Activated naive CD4-positive, alpha-beta T cell treated with anti-CD3 and anti-CD28 coated beads, Interleukin-2, amount 10 ng/mL, durations not matched to agents 7 days and 5 days (primary cell): ENCODE measurements at regions not wholly inside any gene's neighbourhood (a gene's known extent, or its start where the extent isn't known, plus 50 kb on each side); places are given as distances from the start of the nearest gene placed in this dataset.

Experiments
- CTCF ChIA-PET: fragments of 350-600 bp; sonication (Branson Sonifier 250); formaldehyde crosslinking; loops from one replicate; lab custom pipeline; 2021; ENCODE audit warnings: antibody characterized with exemption; lab: Charles Lee
- DNase-seq: peaks from one replicate; pipeline ENCODE4 v3.0.0-alpha.2; 2020
- H3K27ac Mint-ChIP-seq: one replicate; pipeline ENCODE4 v1.8.0; 2021; ENCODE audit warnings: mild to moderate bottlenecking, moderate library complexity, mixed read lengths
- H3K27me3 Mint-ChIP-seq: one replicate; pipeline ENCODE4 v1.8.0; 2021; ENCODE audit warnings: mild to moderate bottlenecking, mixed read lengths
- H3K36me3 Mint-ChIP-seq: one replicate; pipeline ENCODE4 v1.8.0; 2021; ENCODE audit warnings: mixed read lengths
- H3K4me1 Mint-ChIP-seq: one replicate; pipeline ENCODE4 v1.8.0; 2021; ENCODE audit warnings: mixed read lengths
- H3K4me3 Mint-ChIP-seq: one replicate; pipeline ENCODE4 v1.8.0; 2021; ENCODE audit warnings: mild to moderate bottlenecking, moderate library complexity, mixed read lengths
- H3K9me3 Mint-ChIP-seq: one replicate; pipeline ENCODE4 v1.8.0; 2021; ENCODE audit warnings: mixed read lengths

GRCh38 chr1:209037064-209037463 lies 546.5 kb upstream of the CAMK1G start:
- CTCF ChIA-PET, result no interaction called here

GRCh38 chr1:209038316-209038715 lies 545.2 kb upstream of the CAMK1G start:
- H3K4me3 Mint-ChIP-seq, result no peak overlapping the region
- H3K4me1 Mint-ChIP-seq, result no peaks in the 10 kb centered on the region
- CTCF ChIA-PET, result no interaction called here
- H3K27ac Mint-ChIP-seq, result no peak overlapping the region
- no peaks in the 10 kb centered on the region for H3K36me3 Mint-ChIP-seq
- no peaks in the 10 kb centered on the region for H3K9me3 Mint-ChIP-seq
- no peaks in the 10 kb centered on the region for H3K27me3 Mint-ChIP-seq
- DNase-seq, result no peak

More at GRCh38 chr1:209037064-209037463, 546.5 kb upstream of the CAMK1G start:
- H3K36me3 Mint-ChIP-seq, result no peaks in the 10 kb centered on the region
- H3K4me3 Mint-ChIP-seq, result no peak overlapping the region
- H3K4me1 Mint-ChIP-seq, result no peaks in the 10 kb centered on the region
- no peak for DNase-seq
- H3K9me3 Mint-ChIP-seq, result no peaks in the 10 kb centered on the region
- no peak overlapping the region for H3K27ac Mint-ChIP-seq
- H3K27me3 Mint-ChIP-seq, result no peaks in the 10 kb centered on the region

GRCh38 chr1:209038735-209039134 lies 544.8 kb upstream of the CAMK1G start:
- Mint-ChIP-seq H3K27me3 (no peaks in the 10 kb centered on the region), H3K9me3 (no peaks in the 10 kb centered on the region), H3K4me1 (no peaks in the 10 kb centered on the region), H3K4me3 (no peak overlapping the region), H3K27ac (no peak overlapping the region), H3K36me3 (no peaks in the 10 kb centered on the region)
- CTCF ChIA-PET, result no interaction called here
- DNase-seq, result no peak

GRCh38 chr1:209040351-209040750 lies 543.2 kb upstream of the CAMK1G start:
- Mint-ChIP-seq H3K36me3 (no peaks in the 10 kb centered on the region), H3K9me3 (no peaks in the 10 kb centered on the region), H3K4me3 (no peak overlapping the region), H3K4me1 (no peaks in the 10 kb centered on the region), H3K27me3 (no peaks in the 10 kb centered on the region), H3K27ac (no peak overlapping the region)
- no peak for DNase-seq
- CTCF ChIA-PET, result no interaction called here

- H3K27ac Mint-ChIP-seq, result no peak overlapping the region
- no peak for DNase-seq
- CTCF ChIA-PET, result no interaction called here
- no peaks in the 10 kb centered on the region for H3K4me1 Mint-ChIP-seq
- no peak overlapping the region for H3K4me3 Mint-ChIP-seq
- no peaks in the 10 kb centered on the region for H3K36me3 Mint-ChIP-seq
- H3K27me3 Mint-ChIP-seq, result no peaks in the 10 kb centered on the region
- no peaks in the 10 kb centered on the region for H3K9me3 Mint-ChIP-seq
These were observed 541.6 kb upstream of the CAMK1G start for GRCh38 chr1:209041927-209042326.

- Mint-ChIP-seq H3K27ac (no peak overlapping the region), H3K27me3 (no peaks in the 10 kb centered on the region), H3K4me3 (no peak overlapping the region), H3K9me3 (no peaks in the 10 kb centered on the region), H3K4me1 (no peaks in the 10 kb centered on the region), H3K36me3 (no peaks in the 10 kb centered on the region)
- no peak for DNase-seq
- CTCF ChIA-PET, result no interaction called here
These were observed 541.1 kb upstream of the CAMK1G start for GRCh38 chr1:209042413-209042812.

GRCh38 chr1:209045331-209046057 lies 538.0 kb upstream of the CAMK1G start:
- Mint-ChIP-seq H3K4me1 (no peaks in the 10 kb centered on the region), H3K27me3 (no peaks in the 10 kb centered on the region), H3K9me3 (no peaks in the 10 kb centered on the region), H3K4me3 (no peak overlapping the region), H3K27ac (no peak overlapping the region), H3K36me3 (no peaks in the 10 kb centered on the region)
- no peak for DNase-seq
- CTCF ChIA-PET, result no interaction called here

- no peaks in the 10 kb centered on the region for H3K9me3 Mint-ChIP-seq
- no peaks in the 10 kb centered on the region for H3K27me3 Mint-ChIP-seq
- no peak for DNase-seq
- H3K4me1 Mint-ChIP-seq, result no peaks in the 10 kb centered on the region
- CTCF ChIA-PET, result no interaction called here
- no peak overlapping the region for H3K4me3 Mint-ChIP-seq
- no peaks in the 10 kb centered on the region for H3K36me3 Mint-ChIP-seq
- H3K27ac Mint-ChIP-seq, result no peak overlapping the region
These were observed 537.5 kb upstream of the CAMK1G start for GRCh38 chr1:209046058-209046417.

GRCh38 chr1:209046935-209047334 lies 536.6 kb upstream of the CAMK1G start:
- H3K27ac Mint-ChIP-seq, result no peak overlapping the region
- DNase-seq, result no peak
- H3K4me1 Mint-ChIP-seq, result no peaks in the 10 kb centered on the region
- no peak overlapping the region for H3K4me3 Mint-ChIP-seq
- CTCF ChIA-PET, result no interaction called here
- no peaks in the 10 kb centered on the region for H3K36me3 Mint-ChIP-seq
- H3K27me3 Mint-ChIP-seq, result no peaks in the 10 kb centered on the region
- H3K9me3 Mint-ChIP-seq, result no peaks in the 10 kb centered on the region

- CTCF ChIA-PET, result no interaction called here
- Mint-ChIP-seq H3K27ac (no peak overlapping the region), H3K4me1 (no peaks in the 10 kb centered on the region), H3K27me3 (no peaks in the 10 kb centered on the region), H3K36me3 (no peaks in the 10 kb centered on the region), H3K9me3 (no peaks in the 10 kb centered on the region), H3K4me3 (no peak overlapping the region)
- DNase-seq, result no peak
These were observed 534.4 kb upstream of the CAMK1G start for GRCh38 chr1:209048941-209049669.

GRCh38 chr1:209051570-209051969 lies 531.9 kb upstream of the CAMK1G start:
- H3K36me3 Mint-ChIP-seq, result no peaks in the 10 kb centered on the region
- H3K27me3 Mint-ChIP-seq, result no peaks in the 10 kb centered on the region
- no peaks in the 10 kb centered on the region for H3K4me1 Mint-ChIP-seq
- H3K27ac Mint-ChIP-seq, result no peak overlapping the region
- no peaks in the 10 kb centered on the region for H3K9me3 Mint-ChIP-seq
- CTCF ChIA-PET, result no interaction called here
- no peak for DNase-seq
- no peak overlapping the region for H3K4me3 Mint-ChIP-seq

- no peak for DNase-seq
- Mint-ChIP-seq H3K4me1 (no peaks in the 10 kb centered on the region), H3K36me3 (no peaks in the 10 kb centered on the region), H3K9me3 (no peaks in the 10 kb centered on the region), H3K27ac (no peak overlapping the region), H3K27me3 (no peaks in the 10 kb centered on the region), H3K4me3 (no peak overlapping the region)
- CTCF ChIA-PET, result no interaction called here
These were observed 529.9 kb upstream of the CAMK1G start for GRCh38 chr1:209053587-209053986.

- Mint-ChIP-seq H3K27me3 (no peaks in the 10 kb centered on the region), H3K4me3 (no peak overlapping the region), H3K4me1 (no peaks in the 10 kb centered on the region), H3K27ac (no peak overlapping the region), H3K36me3 (no peaks in the 10 kb centered on the region), H3K9me3 (no peaks in the 10 kb centered on the region)
- DNase-seq, result no peak
- CTCF ChIA-PET, result no interaction called here
These were observed 526.4 kb upstream of the CAMK1G start for GRCh38 chr1:209057083-209057482.

- Mint-ChIP-seq H3K4me3 (no peak overlapping the region), H3K9me3 (no peaks in the 10 kb centered on the region), H3K27me3 (no peaks in the 10 kb centered on the region), H3K4me1 (no peaks in the 10 kb centered on the region), H3K27ac (no peak overlapping the region), H3K36me3 (no peaks in the 10 kb centered on the region)
- DNase-seq, result no peak
- CTCF ChIA-PET, result no interaction called here
These were observed 525.6 kb upstream of the CAMK1G start for GRCh38 chr1:209057901-209058300.

- Mint-ChIP-seq H3K4me3 (no peak overlapping the region), H3K27me3 (no peaks in the 10 kb centered on the region), H3K36me3 (no peaks in the 10 kb centered on the region), H3K9me3 (no peaks in the 10 kb centered on the region), H3K4me1 (no peaks in the 10 kb centered on the region), H3K27ac (no peak overlapping the region)
- CTCF ChIA-PET, result no interaction called here
- no peak for DNase-seq
These were observed 524.1 kb upstream of the CAMK1G start for GRCh38 chr1:209059376-209059775.
